ENCODE measurements at regions not wholly inside any gene's neighbourhood (a gene's known extent, or its start where the extent isn't known, plus 50 kb on each side); places are given as distances from the start of the nearest gene placed in this dataset.
A peak's percentile ranks its signal among the peaks of the same experiment; 100 is the strongest.

- WGBS, 2 donors: 87 to 88% methylated on average over 1 of the region's 1 CpG
Measured at GRCh38 chr12:93978553-93978952, 169.8 kb upstream of the PLXNC1 start.

GRCh38 chr12:93979189-93979588 lies 169.2 kb upstream of the PLXNC1 start:
- no peak overlapping the region for H3K4me3 ChIP-seq
- H3K27ac ChIP-seq: no peak overlapping the region
- no peaks in the 10 kb centered on the region for H3K9me3 ChIP-seq
- no peaks in the 10 kb centered on the region for H3K27me3 ChIP-seq
- DNase-seq (ENCODE audit: low spot score in 2 of 2): no peak
- H3K4me1 ChIP-seq: no peaks in the 10 kb centered on the region
- H3K36me3 ChIP-seq: no peaks in the 10 kb centered on the region
- TF ChIP-seq CTCF (IDR thresholded peaks at IDR 0.05): peak; percentile 11 to 39 (median 20)
- no peak for TF ChIP-seq POLR2A (IDR thresholded peaks at IDR 0.05)
- WGBS, 2 donors: 68 to 77% methylated on average over 2 of the region's 2 CpGs

More at GRCh38 chr12:93978553-93978952, 169.8 kb upstream of the PLXNC1 start:
- peak in 1 of 2 donors; percentile 70 for TF ChIP-seq EP300 (IDR thresholded peaks at IDR 0.05)
- TF ChIP-seq POLR2A (IDR thresholded peaks at IDR 0.05): no peak
- Histone ChIP-seq H3K27ac (peak overlapping the region in 1 of 4 donors; percentile 43), H3K4me1 (no peaks in the 10 kb centered on the region), H3K4me3 (no peak overlapping the region), H3K27me3 (no peaks in the 10 kb centered on the region), H3K36me3 (no peaks in the 10 kb centered on the region), H3K9me3 (no peaks in the 10 kb centered on the region)
- peak in 1 of 2 donors; percentile 42 for DNase-seq (ENCODE audit: low spot score in 2 of 2)

- no peaks in the 10 kb centered on the region for H3K4me1 ChIP-seq
- no peaks in the 10 kb centered on the region for H3K27me3 ChIP-seq
- TF ChIP-seq CTCF (IDR thresholded peaks at IDR 0.05): no peak
- TF ChIP-seq POLR2A (IDR thresholded peaks at IDR 0.05): no peak
- TF ChIP-seq EP300 (IDR thresholded peaks at IDR 0.05): no peak
- no peak overlapping the region for H3K4me3 ChIP-seq
- no peak overlapping the region for H3K27ac ChIP-seq
- H3K36me3 ChIP-seq: no peaks in the 10 kb centered on the region
- DNase-seq (ENCODE audit: low spot score in 2 of 2): no peak
- no peaks in the 10 kb centered on the region for H3K9me3 ChIP-seq
- 81 to 87% methylated on average over 3 of the region's 3 CpGs for WGBS, 2 donors
Measured at GRCh38 chr12:93980711-93981110, 167.7 kb upstream of the PLXNC1 start.

- no peak for DNase-seq (ENCODE audit: low spot score in 2 of 2)
- Histone ChIP-seq H3K27me3 (no peaks in the 10 kb centered on the region), H3K4me3 (no peak overlapping the region), H3K4me1 (no peaks in the 10 kb centered on the region), H3K9me3 (no peaks in the 10 kb centered on the region), H3K36me3 (no peaks in the 10 kb centered on the region), H3K27ac (no peak overlapping the region)
- TF ChIP-seq EP300 (IDR thresholded peaks at IDR 0.05): no peak
- no peak for TF ChIP-seq CTCF (IDR thresholded peaks at IDR 0.05)
- no peak for TF ChIP-seq POLR2A (IDR thresholded peaks at IDR 0.05)
- WGBS, 2 donors: 88 to 92% methylated on average over 2 of the region's 2 CpGs
Measured at GRCh38 chr12:93981411-93981810, 167.0 kb upstream of the PLXNC1 start.

- TF ChIP-seq CTCF (IDR thresholded peaks at IDR 0.05): no peak
- no peak for TF ChIP-seq POLR2A (IDR thresholded peaks at IDR 0.05)
- no peak for TF ChIP-seq EP300 (IDR thresholded peaks at IDR 0.05)
- H3K4me1 ChIP-seq: no peaks in the 10 kb centered on the region
- no peak overlapping the region for H3K27ac ChIP-seq
- WGBS, 2 donors: 67 to 75% methylated on average over 9 of the region's 9 CpGs
- H3K27me3 ChIP-seq: no peaks in the 10 kb centered on the region
- no peaks in the 10 kb centered on the region for H3K9me3 ChIP-seq
- DNase-seq (ENCODE audit: low spot score in 2 of 2): no peak
- no peaks in the 10 kb centered on the region for H3K36me3 ChIP-seq
- H3K4me3 ChIP-seq: no peak overlapping the region
Measured at GRCh38 chr12:93982771-93983315, 165.5 kb upstream of the PLXNC1 start.

- Histone ChIP-seq H3K4me1 (no peaks in the 10 kb centered on the region), H3K9me3 (no peaks in the 10 kb centered on the region), H3K4me3 (no peak overlapping the region), H3K36me3 (no peaks in the 10 kb centered on the region), H3K27me3 (no peaks in the 10 kb centered on the region), H3K27ac (no peak overlapping the region)
- WGBS, 2 donors: 92 to 95% methylated on average over 2 of the region's 2 CpGs
- no peak for DNase-seq (ENCODE audit: low spot score in 2 of 2)
- TF ChIP-seq EP300 (IDR thresholded peaks at IDR 0.05) (no peak), CTCF (IDR thresholded peaks at IDR 0.05) (no peak), POLR2A (IDR thresholded peaks at IDR 0.05) (no peak)
Measured at GRCh38 chr12:93984005-93984404, 164.4 kb upstream of the PLXNC1 start.
